ENCODE measurements at regions not wholly inside any gene's neighbourhood (a gene's known extent, or its start where the extent isn't known, plus 50 kb on each side); places are given as distances from the start of the nearest gene placed in this dataset.
A peak's percentile ranks its signal among the peaks of the same experiment; 100 is the strongest.

GRCh38 chr12:90366286-90366685, 588.7 kb downstream of the CCER1 start:
- ChIA-PET CTCF (interaction anchor here (1.9 kb wide), 1 partner anchor 11 kb away, joined by 4 read pairs; no protein-coding TSS in a partner anchor), POLR2A (no interaction called here)
- Histone ChIP-seq H2AFZ (ENCODE audit: low read depth, low read length) (no peak overlapping the region), H3K79me2 (ENCODE audit: control insufficient read depth, insufficient read depth, low read length) (no peaks in the 10 kb centered on the region), H3K27me3 (ENCODE audit: control insufficient read depth in 2 of 2, insufficient read depth in 2 of 2, low read length in 2 of 2) (no peaks in the 10 kb centered on the region), H4K20me1 (replicated peaks; ENCODE audit: control insufficient read depth, extremely low read depth, insufficient read depth, low read length) (no peaks in the 10 kb centered on the region), H3K4me1 (ENCODE audit: control insufficient read depth, extremely low read depth, insufficient read depth, low read length) (no peaks in the 10 kb centered on the region), H3K9me3 (replicated peaks; ENCODE audit: control insufficient read depth, insufficient read depth, low read length) (no peaks in the 10 kb centered on the region), H3K9ac (replicated peaks; ENCODE audit: extremely low read depth, insufficient read depth, low read length) (no peak overlapping the region), H3K4me3 (replicated peaks in 1 of 3; ENCODE audit: insufficient read depth in 1 of 3, low read depth in 1 of 3, low read length in 3 of 3) (no peak overlapping the region), H3K36me3 (ENCODE audit: control insufficient read depth in 2 of 2, extremely low read depth in 1 of 2, insufficient read depth in 2 of 2, low read length in 2 of 2) (no peaks in the 10 kb centered on the region), H3K9me1 (replicated peaks; ENCODE audit: control insufficient read depth, extremely low read depth, insufficient read depth, low read length) (no peaks in the 10 kb centered on the region), H3K4me2 (ENCODE audit: insufficient read depth, low read length) (no peak overlapping the region), H3K27ac (ENCODE audit: insufficient read depth, low read depth, low read length) (no peak overlapping the region)
- FAIRE-seq: no peak
- dilution Hi-C loops (cut with MboI; ENCODE audit: extremely low pct_ligation_motif_present, low sequenced_read_pairs): no loop called here
- no TSS peak for BruUV-seq (replicated peaks)
- peak; percentile 63 for DNase-seq (ENCODE audit: low read depth, low spot score)
- intact Hi-C loops (cut with micrococcal nuclease): no loop called here
- no peak for TF ChIP-seq EZH2 (IDR thresholded peaks at IDR 0.05; ENCODE audit: borderline replicate concordance, low read depth, low read length, severe bottlenecking)
- peak; percentile 38 for TF ChIP-seq JUN (IDR thresholded peaks at IDR 0.05; ENCODE audit: borderline replicate concordance, insufficient read depth, insufficient read length, low read depth)

DNA sequence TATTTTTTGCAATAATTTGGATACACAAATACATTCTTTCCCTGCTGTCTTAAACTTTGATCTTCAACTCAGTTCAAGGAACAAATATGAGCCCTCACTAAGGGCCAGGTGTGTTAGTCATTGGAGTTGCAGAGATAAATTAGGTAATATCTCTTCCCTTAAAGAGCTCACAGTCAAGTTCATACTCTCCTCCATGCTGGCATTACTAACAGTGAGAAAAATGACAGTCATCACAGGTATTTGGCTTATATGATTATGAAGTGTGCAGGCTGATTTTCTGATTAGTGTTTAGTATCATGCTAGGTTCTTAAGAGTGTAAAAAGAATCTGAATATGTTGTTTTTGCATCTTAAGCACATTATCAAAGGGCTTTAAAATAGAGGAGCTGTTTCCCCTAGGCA, 594.7 kb downstream of the CCER1 start:
- FAIRE-seq (no peak), DNase-seq (ENCODE audit: low read depth, low spot score) (no peak)
- no peaks in the 10 kb centered on the region for H3K79me2 ChIP-seq (ENCODE audit: control insufficient read depth, insufficient read depth, low read length)
- no peaks in the 10 kb centered on the region for H3K4me1 ChIP-seq (ENCODE audit: control insufficient read depth, extremely low read depth, insufficient read depth, low read length)
- H3K27ac ChIP-seq (ENCODE audit: insufficient read depth, low read depth, low read length): no peak overlapping the region
- CTCF ChIA-PET: interaction anchor here (0.6 to 1.5 kb wide), 2 partner anchors 275 to 549 kb away, joined by 3 read pairs; no protein-coding TSS in a partner anchor
- H2AFZ ChIP-seq (ENCODE audit: low read depth, low read length): no peak overlapping the region
- H3K27me3 ChIP-seq (ENCODE audit: control insufficient read depth in 2 of 2, insufficient read depth in 2 of 2, low read length in 2 of 2): no peaks in the 10 kb centered on the region
- H3K9me1 ChIP-seq (replicated peaks; ENCODE audit: control insufficient read depth, extremely low read depth, insufficient read depth, low read length): no peaks in the 10 kb centered on the region
- H4K20me1 ChIP-seq (replicated peaks; ENCODE audit: control insufficient read depth, extremely low read depth, insufficient read depth, low read length): no peaks in the 10 kb centered on the region
- no peaks in the 10 kb centered on the region for H3K9me3 ChIP-seq (replicated peaks; ENCODE audit: control insufficient read depth, insufficient read depth, low read length)
- POLR2A ChIA-PET: no interaction called here
- no peak overlapping the region for H3K9ac ChIP-seq (replicated peaks; ENCODE audit: extremely low read depth, insufficient read depth, low read length)
- no peaks in the 10 kb centered on the region for H3K36me3 ChIP-seq (ENCODE audit: control insufficient read depth in 2 of 2, extremely low read depth in 1 of 2, insufficient read depth in 2 of 2, low read length in 2 of 2)
- TF ChIP-seq POLR2AphosphoS5 (IDR thresholded peaks at IDR 0.05; ENCODE audit: insufficient read depth, low read depth, low read length): no peak
- no peak for TF ChIP-seq MYC (IDR thresholded peaks at IDR 0.05; ENCODE audit: low read depth, low read length)
- TF ChIP-seq CTCF (IDR thresholded peaks at IDR 0.05; ENCODE audit: extremely low read depth in 1 of 2, insufficient read depth in 1 of 2, low read depth in 1 of 2, low read length in 2 of 2): no peak
- TF ChIP-seq JUN (IDR thresholded peaks at IDR 0.05; ENCODE audit: borderline replicate concordance, insufficient read depth, insufficient read length, low read depth): no peak
- TF ChIP-seq FOS (IDR thresholded peaks at IDR 0.05; ENCODE audit: borderline replicate concordance, insufficient read depth, low read length): no peak
- no peak for TF ChIP-seq MAX (IDR thresholded peaks at IDR 0.05; ENCODE audit: insufficient read depth, insufficient read length)
- TF ChIP-seq GATA2 (IDR thresholded peaks at IDR 0.05; ENCODE audit: insufficient read depth, insufficient read length, low read depth, low read length): no peak
- TF ChIP-seq EZH2 (IDR thresholded peaks at IDR 0.05; ENCODE audit: borderline replicate concordance, low read depth, low read length, severe bottlenecking): no peak
- TF ChIP-seq POLR2A (IDR thresholded peaks at IDR 0.05; ENCODE audit: low read depth, low read length): no peak
- dilution Hi-C loops (cut with MboI; ENCODE audit: extremely low pct_ligation_motif_present, low sequenced_read_pairs) (no loop called here), intact Hi-C loops (cut with micrococcal nuclease) (no loop called here)
- H3K4me3 ChIP-seq (replicated peaks in 1 of 3; ENCODE audit: insufficient read depth in 1 of 3, low read depth in 1 of 3, low read length in 3 of 3): no peak overlapping the region
- H3K4me2 ChIP-seq (ENCODE audit: insufficient read depth, low read length): no peak overlapping the region
- BruUV-seq (replicated peaks): no TSS peak
